ACC112 (cell line): ENCODE measurements at regions not wholly inside any gene's neighbourhood (a gene's known extent, or its start where the extent isn't known, plus 50 kb on each side); places are given as distances from the start of the nearest gene placed in this dataset.
"Not testable (repeated sequence)": the region's sequence is repeated elsewhere in the genome, so short reads cannot be mapped to it uniquely, and the experiment has no call there.

Experiments used
- H2AFZ ChIP-seq: fragments of 200-600 bp; sonication (generic); one replicate; pipeline ENCODE4 v1.6.0; 2017; ENCODE audit warnings: antibody characterized with exemption, low read length; ENCODE audit not compliant: unreplicated experiment
- H3K27ac ChIP-seq: fragments of 200-600 bp; sonication (generic); 2 replicates; pipeline ENCODE4 v1.5.1; 2014; ENCODE audit warnings: low read depth, mild to moderate bottlenecking, antibody characterized with exemption, low read length, moderate library complexity
- H3K27me3 ChIP-seq: fragments of 200-600 bp; sonication (generic); 2 replicates; pipeline ENCODE4 v1.6.1; 2014; ENCODE audit warnings: mild to moderate bottlenecking, antibody characterized with exemption, low read length, moderate library complexity, mixed read lengths; ENCODE audit not compliant: insufficient read depth
- H3K36me3 ChIP-seq: fragments of 200-600 bp; sonication (generic); 2 replicates; pipeline ENCODE4 v1.6.1; 2016; ENCODE audit warnings: mild to moderate bottlenecking, antibody characterized with exemption, low read length, moderate library complexity, mixed read lengths; ENCODE audit not compliant: insufficient read depth
- H3K4me1 ChIP-seq: fragments of 200-600 bp; sonication (generic); one replicate; pipeline ENCODE4 v1.6.1; 2016; ENCODE audit warnings: low read length, mixed read lengths; ENCODE audit not compliant: insufficient read depth, unreplicated experiment, control insufficient read depth
- H3K4me3 ChIP-seq: fragments of 200-600 bp; sonication (generic); 2 replicates; pipeline ENCODE4 v1.5.1; 2014; ENCODE audit warnings: mild to moderate bottlenecking, low read depth, low read length
- H3K79me2 ChIP-seq: fragments of 200-600 bp; sonication (generic); one replicate; pipeline ENCODE4 v1.6.0; 2016; ENCODE audit warnings: low read length; ENCODE audit not compliant: control insufficient read depth, unreplicated experiment, insufficient read depth

DNA sequence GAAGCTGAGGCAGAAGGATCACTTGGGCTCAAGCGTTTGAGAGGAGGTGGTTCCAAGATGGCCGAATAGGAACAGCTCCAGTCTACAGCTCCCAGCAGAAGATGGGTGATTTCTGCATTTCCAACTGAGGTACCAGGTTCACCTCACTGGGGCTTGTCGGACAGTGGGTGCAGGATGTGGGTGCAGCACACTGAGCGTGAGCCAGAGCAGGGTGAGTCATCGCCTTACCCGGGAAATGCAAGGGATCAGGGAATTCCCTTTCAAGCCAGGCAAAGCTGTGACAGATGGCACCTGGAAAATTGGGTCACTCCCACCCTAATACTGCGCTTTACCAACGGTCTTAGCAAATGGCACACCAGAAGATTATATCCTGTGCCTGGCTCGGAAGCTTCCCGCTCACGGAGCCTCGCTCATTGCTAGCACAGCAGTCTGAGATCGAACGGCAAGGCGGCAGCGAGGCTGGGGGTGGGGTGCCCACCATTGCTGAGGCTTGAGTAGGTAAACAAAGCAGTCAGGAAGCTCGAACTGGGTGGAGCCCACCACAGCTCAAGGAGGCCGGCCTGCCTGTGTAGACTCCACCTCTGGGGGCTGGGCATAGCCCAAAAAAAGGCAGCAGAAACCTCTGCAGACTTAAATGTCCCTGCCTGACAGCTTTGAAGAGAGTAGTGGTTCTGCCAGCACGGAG, 482.6 kb upstream of the DAB2 start:
- H3K36me3 ChIP-seq, H3K79me2 ChIP-seq, H3K4me3 ChIP-seq, H3K27me3 ChIP-seq, H2AFZ ChIP-seq, H3K27ac ChIP-seq, H3K4me1 ChIP-seq: not testable (repeated sequence)

DNA sequence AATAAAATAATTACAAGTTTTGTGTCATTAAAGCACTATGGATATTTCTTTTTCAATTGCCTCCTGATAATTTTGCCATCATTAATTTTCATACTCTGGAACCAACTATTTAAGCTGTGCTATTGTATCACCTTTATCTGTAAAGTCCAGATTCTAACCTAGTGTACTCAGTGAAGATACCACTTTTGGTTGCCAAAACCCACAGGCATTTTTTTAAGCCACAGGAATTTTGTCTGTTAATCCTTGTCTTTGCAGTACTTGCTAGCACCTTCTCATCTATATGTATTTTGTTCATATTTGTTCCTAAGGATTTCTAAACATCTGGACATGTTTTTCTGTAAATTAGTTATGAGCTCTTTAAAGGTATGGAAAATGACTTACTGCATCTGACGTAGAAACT, 481.4 kb upstream of the DAB2 start:
- Histone ChIP-seq H3K36me3 (no peaks in the 10 kb centered on the region), H3K4me1 (no peaks in the 10 kb centered on the region)

DNA sequence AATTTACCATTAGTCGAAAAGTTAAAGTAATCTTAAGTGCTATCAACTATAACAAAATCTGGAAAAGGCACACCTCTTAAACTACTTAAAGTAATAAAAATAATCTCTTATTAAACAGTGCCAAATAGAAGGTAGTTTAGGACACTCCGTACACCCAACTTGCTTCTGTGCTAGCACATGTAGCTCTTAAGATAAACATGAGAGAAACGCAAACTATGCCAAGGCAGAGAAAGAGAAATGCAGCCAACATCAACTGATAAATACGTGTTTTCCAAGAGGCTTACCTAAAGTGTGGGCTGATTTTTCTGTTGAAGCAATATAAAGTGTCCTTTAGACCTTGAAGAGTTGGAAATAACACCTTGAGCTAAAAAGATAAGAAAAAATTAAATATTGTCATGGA, 480.6 kb upstream of the DAB2 start:
- Histone ChIP-seq H3K4me3 (no peak overlapping the region), H3K4me1 (no peaks in the 10 kb centered on the region), H3K27me3 (no peaks in the 10 kb centered on the region), H3K79me2 (no peaks in the 10 kb centered on the region), H2AFZ (no peak overlapping the region), H3K27ac (no peak overlapping the region), H3K36me3 (no peaks in the 10 kb centered on the region)

More for the DNA sequence above, 481.4 kb upstream of the DAB2 start:
- Histone ChIP-seq H3K4me3 (no peak overlapping the region), H2AFZ (no peak overlapping the region), H3K27ac (no peak overlapping the region), H3K27me3 (no peaks in the 10 kb centered on the region), H3K79me2 (no peaks in the 10 kb centered on the region)

DNA sequence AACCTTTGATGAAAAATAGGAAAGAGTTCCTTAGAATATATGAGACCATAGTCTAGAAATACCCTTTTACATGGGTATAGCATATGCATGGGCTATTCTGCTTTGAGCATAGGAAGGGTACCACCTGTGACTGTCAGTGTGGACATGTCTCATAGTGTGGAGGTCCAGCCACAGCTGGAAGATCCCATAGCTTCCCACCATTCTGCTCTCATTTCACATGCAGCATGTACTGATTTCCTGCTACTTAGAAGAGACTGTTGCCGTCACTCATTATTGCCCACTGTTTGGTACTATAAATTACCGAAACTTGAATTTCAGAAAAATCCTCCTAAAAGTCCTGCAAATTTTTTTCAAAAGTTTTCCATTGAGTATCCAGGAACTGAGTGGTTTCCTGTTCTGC, 477.8 kb upstream of the DAB2 start:
- Histone ChIP-seq H3K4me1 (no peaks in the 10 kb centered on the region), H3K27ac (no peak overlapping the region), H3K27me3 (no peaks in the 10 kb centered on the region), H3K4me3 (no peak overlapping the region), H3K36me3 (no peaks in the 10 kb centered on the region), H3K79me2 (no peaks in the 10 kb centered on the region), H2AFZ (no peak overlapping the region)

DNA sequence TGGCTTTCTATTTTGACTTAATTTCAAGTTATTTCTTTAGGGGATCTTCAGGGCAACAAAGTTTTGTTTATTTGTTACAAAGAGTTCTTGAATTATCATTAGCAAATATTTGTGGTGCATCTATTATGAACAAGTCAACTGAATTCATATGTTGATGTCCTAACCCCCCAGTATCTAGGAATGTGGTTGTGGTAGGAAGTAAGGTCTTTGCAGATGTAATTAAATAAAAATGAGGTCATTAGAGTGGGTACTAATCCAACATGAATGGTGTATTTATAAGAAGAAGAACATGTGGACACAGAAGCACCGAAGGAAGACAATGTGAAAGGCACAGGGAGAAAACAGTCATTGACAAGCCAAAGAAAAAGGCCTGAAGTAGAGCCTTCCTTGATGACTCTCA, 474.0 kb upstream of the DAB2 start:
- Histone ChIP-seq H3K36me3 (no peaks in the 10 kb centered on the region), H3K79me2 (no peaks in the 10 kb centered on the region), H3K4me3 (no peak overlapping the region), H2AFZ (no peak overlapping the region), H3K27ac (no peak overlapping the region), H3K27me3 (no peaks in the 10 kb centered on the region), H3K4me1 (no peaks in the 10 kb centered on the region)

DNA sequence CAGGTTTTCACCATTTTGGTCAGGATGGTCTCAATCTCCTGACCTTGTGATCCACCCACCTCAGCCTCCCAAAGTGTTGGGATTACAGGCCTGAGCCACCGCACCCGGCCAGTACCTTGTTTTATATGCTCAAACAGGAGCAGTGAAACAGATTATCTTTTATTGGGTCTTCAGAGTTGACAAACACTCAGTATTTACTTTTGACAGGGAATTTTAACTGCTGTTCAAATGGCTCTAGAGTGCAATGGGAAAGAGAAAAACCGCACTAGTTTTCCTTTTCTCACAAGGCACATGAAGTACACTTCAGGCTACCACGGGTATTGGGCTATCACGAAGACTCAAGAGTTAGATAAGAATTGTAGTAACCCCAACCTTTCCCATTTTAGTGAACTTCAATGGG, 471.9 kb upstream of the DAB2 start:
- H3K4me1 ChIP-seq = peaks cover 15% of the 10 kb centered on the region
- no peak overlapping the region for H2AFZ ChIP-seq
- no peak overlapping the region for H3K27ac ChIP-seq
- no peak overlapping the region for H3K4me3 ChIP-seq
- H3K79me2 ChIP-seq = no peaks in the 10 kb centered on the region
- no peaks in the 10 kb centered on the region for H3K27me3 ChIP-seq
- H3K36me3 ChIP-seq = no peaks in the 10 kb centered on the region

DNA sequence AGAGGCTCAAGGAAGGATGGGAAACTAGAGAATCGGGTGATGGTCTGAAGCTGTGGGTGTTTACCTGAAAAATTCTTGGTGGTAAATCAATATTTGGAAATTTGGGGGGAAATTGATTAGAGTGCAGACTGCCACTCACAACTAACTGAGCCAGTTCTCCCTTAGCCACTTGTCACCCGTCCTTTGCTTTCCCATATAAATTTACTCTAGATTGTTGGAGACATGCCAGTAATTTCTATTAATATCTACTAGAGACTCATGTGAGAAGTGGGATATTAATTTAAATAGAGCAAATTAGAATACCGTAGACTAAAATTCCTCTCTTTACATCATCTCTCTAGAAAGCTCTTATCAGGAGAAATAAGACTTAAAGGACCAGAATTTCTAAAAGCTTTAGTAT, 471.3 kb upstream of the DAB2 start:
- Histone ChIP-seq H3K4me3 (no peak overlapping the region), H3K79me2 (no peaks in the 10 kb centered on the region), H3K36me3 (no peaks in the 10 kb centered on the region), H3K4me1 (peaks cover 21% of the 10 kb centered on the region), H3K27me3 (no peaks in the 10 kb centered on the region), H2AFZ (no peak overlapping the region), H3K27ac (no peak overlapping the region)

DNA sequence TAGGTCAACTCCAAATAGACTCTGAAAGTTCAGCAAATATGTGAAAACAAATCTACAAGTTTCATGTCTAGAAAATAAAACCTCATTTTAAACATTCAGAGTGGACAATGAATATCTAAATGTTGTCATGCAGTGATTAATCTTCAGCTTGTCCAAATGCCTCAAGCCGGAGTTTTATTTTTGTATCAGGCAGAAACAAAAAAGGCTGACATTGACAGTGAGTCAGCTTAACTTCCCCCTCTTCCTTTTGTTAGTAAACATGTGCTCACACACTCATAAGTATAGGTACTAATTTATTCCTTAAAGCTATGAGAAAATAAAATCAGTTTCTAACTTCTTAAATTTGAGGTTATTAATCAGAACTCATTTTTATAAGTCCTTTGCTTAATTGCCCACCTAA, 467.9 kb upstream of the DAB2 start:
- Histone ChIP-seq H3K36me3 (no peaks in the 10 kb centered on the region), H3K4me1 (peaks cover 23% of the 10 kb centered on the region), H3K79me2 (no peaks in the 10 kb centered on the region), H3K27ac (peak overlapping the region; percentile 42), H3K4me3 (peak overlapping the region; percentile 47; the same call in 1 of the 2 replicates), H3K27me3 (no peaks in the 10 kb centered on the region), H2AFZ (peak overlapping the region; percentile 26)

DNA sequence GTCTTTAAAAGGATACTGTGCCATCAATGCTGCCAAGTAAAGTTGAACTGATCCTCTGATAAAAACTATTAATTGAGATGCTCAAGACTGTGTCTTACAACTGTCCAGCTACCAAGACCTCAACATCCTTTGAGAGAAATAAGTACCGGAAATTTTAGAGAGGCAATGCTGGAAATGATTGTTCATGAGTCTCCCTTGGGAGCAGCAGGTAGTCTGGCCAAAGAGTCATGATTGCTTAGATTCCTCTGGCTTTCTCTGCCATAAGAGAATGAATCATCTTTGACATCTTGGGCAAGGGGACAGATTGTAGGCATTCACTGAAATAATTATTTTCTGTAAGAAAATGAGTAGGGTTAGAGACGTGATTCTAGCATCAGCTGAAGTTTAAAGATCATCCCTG, 466.6 kb upstream of the DAB2 start:
- H2AFZ ChIP-seq = no peak overlapping the region
- peak overlapping the region; percentile 47 for H3K4me3 ChIP-seq
- H3K27me3 ChIP-seq = no peaks in the 10 kb centered on the region
- peaks cover 23% of the 10 kb centered on the region for H3K4me1 ChIP-seq
- no peaks in the 10 kb centered on the region for H3K36me3 ChIP-seq
- peak overlapping the region; percentile 42 for H3K27ac ChIP-seq
- H3K79me2 ChIP-seq = no peaks in the 10 kb centered on the region

DNA sequence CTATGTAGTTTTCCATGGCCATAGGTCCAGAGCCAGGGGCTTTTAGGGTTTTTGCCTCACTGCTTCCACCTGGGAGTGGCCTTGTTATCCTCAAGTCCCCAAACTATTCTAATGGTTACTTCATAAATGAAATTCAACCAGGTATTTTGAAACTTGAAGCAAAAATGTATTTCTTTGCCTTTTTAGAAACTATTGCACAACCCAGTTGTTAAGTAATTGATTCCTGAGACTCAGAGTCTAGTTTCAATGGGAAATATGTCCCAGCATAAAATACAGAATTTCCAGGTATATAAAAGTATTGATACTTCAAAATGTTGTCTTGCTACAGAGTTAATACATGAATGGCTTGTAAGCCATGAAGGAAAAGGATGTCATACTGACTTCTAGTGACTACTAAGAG, 456.2 kb upstream of the DAB2 start:
- no peak overlapping the region for H2AFZ ChIP-seq
- H3K4me3 ChIP-seq = no peak overlapping the region
- no peaks in the 10 kb centered on the region for H3K27me3 ChIP-seq
- H3K36me3 ChIP-seq = no peaks in the 10 kb centered on the region
- no peak overlapping the region for H3K27ac ChIP-seq
- H3K79me2 ChIP-seq = no peaks in the 10 kb centered on the region
- no peaks in the 10 kb centered on the region for H3K4me1 ChIP-seq

DNA sequence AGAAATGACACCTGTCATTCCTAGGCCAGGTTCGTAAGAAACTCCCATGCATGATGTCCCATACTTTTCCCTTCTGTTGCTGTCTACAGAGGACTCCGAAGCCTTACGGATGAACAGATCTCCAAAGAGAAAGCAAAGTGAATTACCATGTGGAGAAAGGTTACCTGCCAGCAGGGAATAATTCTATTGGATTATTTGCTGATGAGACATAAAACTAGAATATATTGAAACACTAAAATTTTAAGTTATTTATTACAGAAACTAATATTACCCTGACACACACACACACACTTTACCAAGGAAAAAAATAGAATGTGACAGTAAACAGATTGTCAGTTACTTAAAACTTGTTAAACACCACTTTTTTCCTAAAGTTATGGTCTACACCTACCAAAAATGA, 452.7 kb upstream of the DAB2 start:
- Histone ChIP-seq H3K4me1 (no peaks in the 10 kb centered on the region), H3K36me3 (no peaks in the 10 kb centered on the region), H3K4me3 (no peak overlapping the region), H2AFZ (no peak overlapping the region), H3K27ac (no peak overlapping the region), H3K27me3 (no peaks in the 10 kb centered on the region), H3K79me2 (no peaks in the 10 kb centered on the region)
